ENCODE measurements at regions not wholly inside any gene's neighbourhood (a gene's known extent, or its start where the extent isn't known, plus 50 kb on each side); places are given as distances from the start of the nearest gene placed in this dataset.

- TF ChIP-seq CTCF (conservative IDR thresholded peaks at IDR 0.05; ENCODE audit: low read depth, low read length): no peak
- no peak for DNase-seq (ENCODE audit: low read depth)
- no peak overlapping the region for H3K4me3 ChIP-seq (ENCODE audit: low read depth, low read length)
These were observed 612.6 kb downstream of the TBC1D22A start for GRCh38 chr22:47374901-47375575.

GRCh38 chr22:47374273-47374771 is 611.9 kb downstream of the TBC1D22A start:
- no peak for TF ChIP-seq CTCF (conservative IDR thresholded peaks at IDR 0.05; ENCODE audit: low read depth, low read length)
- no peak for DNase-seq (ENCODE audit: low read depth)
- no peak overlapping the region for H3K4me3 ChIP-seq (ENCODE audit: low read depth, low read length)

- no peak overlapping the region for H3K4me3 ChIP-seq (ENCODE audit: low read depth, low read length)
- no peak for DNase-seq (ENCODE audit: low read depth)
- TF ChIP-seq CTCF (conservative IDR thresholded peaks at IDR 0.05; ENCODE audit: low read depth, low read length): no peak
These were observed 611.3 kb downstream of the TBC1D22A start for GRCh38 chr22:47373648-47374272.

- H3K4me3 ChIP-seq (ENCODE audit: low read depth, low read length): no peak overlapping the region
- no peak for DNase-seq (ENCODE audit: low read depth)
- no peak for TF ChIP-seq CTCF (conservative IDR thresholded peaks at IDR 0.05; ENCODE audit: low read depth, low read length)
These were observed 610.3 kb downstream of the TBC1D22A start for GRCh38 chr22:47372596-47373385.

- H3K4me3 ChIP-seq (ENCODE audit: low read depth, low read length): no peak overlapping the region
- no peak for DNase-seq (ENCODE audit: low read depth)
- no peak for TF ChIP-seq CTCF (conservative IDR thresholded peaks at IDR 0.05; ENCODE audit: low read depth, low read length)
These were observed 609.7 kb downstream of the TBC1D22A start for GRCh38 chr22:47372111-47372581.

- no peak for TF ChIP-seq CTCF (conservative IDR thresholded peaks at IDR 0.05; ENCODE audit: low read depth, low read length)
- DNase-seq (ENCODE audit: low read depth): peak; percentile 2
- H3K4me3 ChIP-seq (ENCODE audit: low read depth, low read length): no peak overlapping the region
These were observed 609.0 kb downstream of the TBC1D22A start for GRCh38 chr22:47371263-47372090.
